ENCODE measurements at regions not wholly inside any gene's neighbourhood (a gene's known extent, or its start where the extent isn't known, plus 50 kb on each side); places are given as distances from the start of the nearest gene placed in this dataset.

GRCh38 chr10:108632144-108632543 lies 1291.2 kb downstream of the XPNPEP1 start:
- ChIA-PET CTCF (no interaction called here), POLR2A (no interaction called here)
- TF ChIP-seq CTBP1 (IDR thresholded peaks at IDR 0.05; ENCODE audit: borderline replicate concordance) (no peak), ZNF384 (IDR thresholded peaks at IDR 0.05) (no peak), L3MBTL2 (conservative IDR thresholded peaks at IDR 0.05) (no peak), FOXM1 (IDR thresholded peaks at IDR 0.05; ENCODE audit: borderline replicate concordance) (no peak), NFRKB (IDR thresholded peaks at IDR 0.05) (no peak), FOXA1 (IDR thresholded peaks at IDR 0.05) (no peak), FOXK2 (IDR thresholded peaks at IDR 0.05) (no peak), PKNOX1 (IDR thresholded peaks at IDR 0.05) (no peak)
- no peak for DNase-seq (ENCODE audit: extremely low spot score)

DNA sequence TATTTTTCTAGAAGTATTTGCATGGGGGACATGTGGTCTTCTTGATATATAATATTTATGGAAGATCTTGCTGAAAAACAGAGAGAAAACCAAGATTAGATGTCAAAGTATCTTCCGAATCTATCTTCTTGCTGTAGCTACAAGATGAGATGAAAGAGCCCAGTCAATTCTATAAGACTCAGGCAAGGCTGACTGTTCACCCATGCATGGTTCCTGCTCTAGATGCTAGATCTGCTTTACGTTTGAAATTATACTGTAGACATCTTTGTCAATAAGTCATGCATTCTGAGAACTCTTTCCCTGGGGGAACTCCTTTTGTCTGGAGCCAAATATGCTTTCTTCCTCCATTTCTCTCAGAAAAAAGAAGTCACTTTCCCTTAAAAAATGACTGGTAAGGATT lies 1292.0 kb downstream of the XPNPEP1 start:
- no peak for DNase-seq (ENCODE audit: extremely low spot score)
- ChIA-PET POLR2A (no interaction called here), CTCF (no interaction called here)
- TF ChIP-seq ZNF384 (IDR thresholded peaks at IDR 0.05), result no peak
- no peak for TF ChIP-seq NFRKB (IDR thresholded peaks at IDR 0.05)

GRCh38 chr10:108629834-108630233 lies 1293.5 kb downstream of the XPNPEP1 start:
- no peak for TF ChIP-seq ZNF384 (IDR thresholded peaks at IDR 0.05)
- no peak for TF ChIP-seq LEF1 (IDR thresholded peaks at IDR 0.05; ENCODE audit: borderline replicate concordance)
- TF ChIP-seq HDGF (IDR thresholded peaks at IDR 0.05; ENCODE audit: borderline replicate concordance), result no peak
- no peak for TF ChIP-seq FOXM1 (IDR thresholded peaks at IDR 0.05; ENCODE audit: borderline replicate concordance)
- TF ChIP-seq ARNT (IDR thresholded peaks at IDR 0.05), result no peak
- no peak for TF ChIP-seq ELF4 (IDR thresholded peaks at IDR 0.05)
- no peak for TF ChIP-seq PKNOX1 (IDR thresholded peaks at IDR 0.05)
- no peak for TF ChIP-seq CTBP1 (IDR thresholded peaks at IDR 0.05; ENCODE audit: borderline replicate concordance)
- no peak for TF ChIP-seq L3MBTL2 (conservative IDR thresholded peaks at IDR 0.05)
- TF ChIP-seq TARDBP (IDR thresholded peaks at IDR 0.05), result no peak
- TF ChIP-seq NFRKB (IDR thresholded peaks at IDR 0.05), result no peak
- no peak for TF ChIP-seq FOXK2 (IDR thresholded peaks at IDR 0.05)
- no peak for TF ChIP-seq FOXA1 (IDR thresholded peaks at IDR 0.05)
- TF ChIP-seq SUZ12 (IDR thresholded peaks at IDR 0.05), result no peak
- no peak for DNase-seq (ENCODE audit: extremely low spot score)
- CTCF ChIA-PET, result no interaction called here
- POLR2A ChIA-PET, result no interaction called here

DNA sequence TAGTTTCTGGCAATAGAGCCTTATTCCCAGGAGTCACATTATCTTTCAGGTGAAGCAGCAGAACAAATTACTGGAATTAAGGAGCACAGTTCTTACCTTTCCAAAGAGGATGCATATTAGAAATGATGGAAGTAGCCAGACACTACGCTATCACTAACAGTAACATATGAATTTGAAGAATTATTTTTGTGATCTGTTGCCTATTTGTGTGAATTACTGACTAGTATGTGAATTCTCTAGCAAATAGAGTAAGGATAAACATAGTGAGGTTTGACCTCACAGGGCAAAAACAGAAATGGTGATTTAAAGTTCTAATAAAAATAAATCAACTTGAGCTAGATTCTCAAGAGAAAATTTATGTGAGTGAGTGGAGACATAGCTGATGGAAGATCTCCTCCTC lies 1299.3 kb downstream of the XPNPEP1 start:
- ChIA-PET CTCF (no interaction called here), POLR2A (no interaction called here)
- no peak for TF ChIP-seq TARDBP (IDR thresholded peaks at IDR 0.05)
- no peak for TF ChIP-seq FOXA1 (IDR thresholded peaks at IDR 0.05)
- no peak for TF ChIP-seq SUZ12 (IDR thresholded peaks at IDR 0.05)
- no peak for TF ChIP-seq BHLHE40 (IDR thresholded peaks at IDR 0.05; ENCODE audit: borderline replicate concordance)
- no peak for TF ChIP-seq SP1 (IDR thresholded peaks at IDR 0.05)
- TF ChIP-seq ELF4 (IDR thresholded peaks at IDR 0.05), result no peak
- TF ChIP-seq ARNT (IDR thresholded peaks at IDR 0.05), result no peak
- no peak for TF ChIP-seq FOXK2 (IDR thresholded peaks at IDR 0.05)
- no peak for TF ChIP-seq L3MBTL2 (conservative IDR thresholded peaks at IDR 0.05)
- no peak for TF ChIP-seq PKNOX1 (IDR thresholded peaks at IDR 0.05)
- no peak for TF ChIP-seq HDGF (IDR thresholded peaks at IDR 0.05; ENCODE audit: borderline replicate concordance)
- no peak for TF ChIP-seq LEF1 (IDR thresholded peaks at IDR 0.05; ENCODE audit: borderline replicate concordance)
- TF ChIP-seq FOXM1 (IDR thresholded peaks at IDR 0.05; ENCODE audit: borderline replicate concordance), result no peak
- no peak for DNase-seq (ENCODE audit: extremely low spot score)

DNA sequence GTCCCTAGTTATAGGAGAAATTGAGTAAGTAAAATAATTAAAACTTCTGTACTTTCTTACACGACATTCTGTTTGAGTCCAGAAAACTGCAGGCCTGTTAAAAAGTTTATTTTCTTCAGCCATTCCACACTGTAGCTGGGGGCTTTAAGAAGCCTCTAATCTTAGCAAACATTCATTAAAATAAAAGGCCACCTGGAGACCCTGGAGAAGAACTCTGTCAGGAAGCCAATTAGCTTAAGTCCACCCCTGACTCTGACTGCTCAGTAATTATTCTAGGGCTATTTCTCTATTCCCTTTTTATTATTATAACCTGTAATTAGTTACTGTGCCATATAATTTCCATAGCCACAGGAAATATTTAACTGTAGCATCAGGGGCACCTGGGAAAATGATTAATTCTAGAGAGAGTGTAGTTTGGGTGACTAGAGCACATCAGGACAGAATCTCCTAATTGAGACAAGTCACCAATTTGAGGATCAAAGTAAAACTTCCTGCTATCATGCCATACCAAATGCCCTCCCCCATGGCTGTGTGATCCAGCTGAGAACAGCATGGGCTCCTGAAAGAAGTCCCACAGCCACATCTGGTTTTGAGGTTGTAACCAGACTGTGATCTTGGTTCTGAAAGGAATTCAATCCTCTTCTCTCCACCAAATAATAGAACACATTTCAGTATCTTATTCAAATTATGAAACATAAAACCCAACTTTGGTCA lies 1302.3 kb downstream of the XPNPEP1 start:
- no peak for DNase-seq (ENCODE audit: extremely low spot score)
- POLR2A ChIA-PET, result no interaction called here
- CTCF ChIA-PET, result no interaction called here
- TF ChIP-seq HDGF (IDR thresholded peaks at IDR 0.05; ENCODE audit: borderline replicate concordance), result no peak
- no peak for TF ChIP-seq TARDBP (IDR thresholded peaks at IDR 0.05)
- no peak for TF ChIP-seq PKNOX1 (IDR thresholded peaks at IDR 0.05)
- no peak for TF ChIP-seq BHLHE40 (IDR thresholded peaks at IDR 0.05; ENCODE audit: borderline replicate concordance)
- no peak for TF ChIP-seq LEF1 (IDR thresholded peaks at IDR 0.05; ENCODE audit: borderline replicate concordance)
- no peak for TF ChIP-seq L3MBTL2 (conservative IDR thresholded peaks at IDR 0.05)
- no peak for TF ChIP-seq NFRKB (IDR thresholded peaks at IDR 0.05)
- no peak for TF ChIP-seq SP1 (IDR thresholded peaks at IDR 0.05)
- no peak for TF ChIP-seq ARNT (IDR thresholded peaks at IDR 0.05)
- no peak for TF ChIP-seq SUZ12 (IDR thresholded peaks at IDR 0.05)
- TF ChIP-seq FOXM1 (IDR thresholded peaks at IDR 0.05; ENCODE audit: borderline replicate concordance), result no peak
- TF ChIP-seq CTBP1 (IDR thresholded peaks at IDR 0.05; ENCODE audit: borderline replicate concordance), result no peak
- TF ChIP-seq FOXK2 (IDR thresholded peaks at IDR 0.05), result no peak
- TF ChIP-seq FOXA1 (IDR thresholded peaks at IDR 0.05), result no peak
- no peak for TF ChIP-seq ELF4 (IDR thresholded peaks at IDR 0.05)

Data from HEK293T (cell line).